GM12878 (cell line): ENCODE measurements at regions not wholly inside any gene's neighbourhood (a gene's known extent, or its start where the extent isn't known, plus 50 kb on each side); places are given as distances from the start of the nearest gene placed in this dataset.

Source experiments
- ATAC-seq: fragments of 200-7000 bp; cut with Tn5 transposase; 3 replicates; pipeline ENCODE4 v1.9.1; 2020; ENCODE audit warnings: mild to moderate bottlenecking, moderate library complexity
- BruUV-seq: library from RNA; stranded (reverse); fragments of 400-500 nt; replicated peaks from 2 replicates; lab custom pipeline; 2021; lab: Mats Ljungman, UMichigan
- CTCF ChIA-PET: fragments of 300-600 bp; sonication (Branson Sonifier 250); formaldehyde crosslinking; extraction: SDS; loops from one replicate; lab custom pipeline; 2021; ENCODE audit warnings: inconsistent platforms; lab: Yijun Ruan, JAX
- POLR2A ChIA-PET: fragments of 350-600 bp; formaldehyde crosslinking; extraction: SDS; loops from one replicate; lab custom pipeline; 2021; ENCODE audit warnings: inconsistent platforms; lab: Charles Lee
- RAD21 ChIA-PET: fragments of 300-600 bp; sonication (Branson Sonifier 250); formaldehyde crosslinking; loops from one replicate; lab custom pipeline; 2023; ENCODE audit warnings: antibody characterized with exemption; ENCODE audit not compliant: unreplicated experiment; lab: Charles Lee
- SMC1A ChIA-PET: fragments of 300-600 bp; sonication (Branson Sonifier 250); formaldehyde crosslinking; loops from one replicate; lab custom pipeline; 2023; ENCODE audit not compliant: unreplicated experiment, uncharacterized antibody; lab: Charles Lee
- DNase-seq: peaks from one replicate; pipeline ENCODE4 v3.0.0-alpha.2; 2011; ENCODE audit warnings: low read depth, low spot score
- FAIRE-seq: peaks from 3 replicates; lab custom pipeline; 2011; peaks lifted over from hg19 to GRCh38; lab: Jason Lieb, UNC
- H2AFZ ChIP-seq: 2 replicates; pipeline ENCODE4 v1.6.0; 2011; ENCODE audit warnings: low read depth, low read length, control low read depth; ENCODE audit not compliant: control insufficient read depth
- H3K27ac ChIP-seq: 2 replicates; pipeline ENCODE4 v1.5.1; 2011; ENCODE audit warnings: control low read depth; ENCODE audit not compliant: control insufficient read depth, insufficient read depth
- H3K27me3 ChIP-seq, 2 experiments: replicated peaks in 1 of 2; 2 replicates each; pipeline versions ENCODE4 v1.6.0 to v1.6.1; 2011; ENCODE audit warnings: low read length in 1 of 2; ENCODE audit not compliant: control insufficient read depth in 2 of 2, insufficient read depth in 2 of 2
- H3K36me3 ChIP-seq, 2 experiments: 2 replicates each; pipeline ENCODE4 v1.5.1; 2011; ENCODE audit warnings: low read length in 1 of 2; ENCODE audit not compliant: control insufficient read depth in 2 of 2, insufficient read depth in 2 of 2
- H3K4me1 ChIP-seq: 2 replicates; pipeline ENCODE4 v1.6.1; 2011; ENCODE audit warnings: mild to moderate bottlenecking, low read length, moderate library complexity, mixed read lengths; ENCODE audit not compliant: control insufficient read depth, insufficient read depth
- H3K4me2 ChIP-seq: 2 replicates; pipeline ENCODE4 v1.6.0; 2011; ENCODE audit warnings: control low read depth; ENCODE audit not compliant: control insufficient read depth, insufficient read depth
- H3K4me3 ChIP-seq: fragments of 200-600 bp; sonication (generic); 2 replicates; pipeline ENCODE4 v1.5.1; 2016
- H3K79me2 ChIP-seq: 2 replicates; pipeline ENCODE4 v1.6.0; 2011; ENCODE audit warnings: low read length; ENCODE audit not compliant: control insufficient read depth, insufficient read depth
- H3K9ac ChIP-seq: 2 replicates; pipeline ENCODE4 v1.8.0; 2011; ENCODE audit warnings: low read length, control low read depth, mixed read lengths; ENCODE audit not compliant: control insufficient read depth, insufficient read depth
- H3K9me3 ChIP-seq: replicated peaks from 3 replicates; pipeline ENCODE4 v1.5.1; 2011; ENCODE audit warnings: mild to moderate bottlenecking, low read length; ENCODE audit not compliant: control insufficient read depth, insufficient read depth
- H4K20me1 ChIP-seq: 2 replicates; pipeline ENCODE4 v1.6.0; 2011; ENCODE audit not compliant: control insufficient read depth, insufficient read depth
- CBFB ChIP-seq: IDR thresholded peaks from 2 replicates; pipeline ENCODE4 v1.6.1; 2016; ENCODE audit warnings: antibody characterized with exemption, low read depth
- GABPA ChIP-seq: IDR thresholded peaks from 2 replicates; pipeline ENCODE4 v1.6.1; 2014; ENCODE audit warnings: antibody characterized with exemption, low read depth, mild to moderate bottlenecking, inconsistent platforms
- MTA2 ChIP-seq: fragments of 450-650 bp; IDR thresholded peaks from 2 replicates; pipeline ENCODE4 v1.6.1; 2016; ENCODE audit warnings: low read depth, mild to moderate bottlenecking, moderate library complexity
- MYB ChIP-seq: fragments of 150-350 bp; IDR thresholded peaks from 2 replicates; pipeline ENCODE4 v1.6.1; 2014; ENCODE audit warnings: mild to moderate bottlenecking, low read depth, low read length, borderline replicate concordance
- PAX5 ChIP-seq: IDR thresholded peaks from 2 replicates; pipeline ENCODE4 v1.6.1; 2011; ENCODE audit warnings: low read depth, low read length, borderline replicate concordance
- POU2F2 ChIP-seq: IDR thresholded peaks from 3 replicates; pipeline ENCODE4 v1.6.1; 2011; ENCODE audit warnings: low read depth, mild to moderate bottlenecking, low read length, borderline replicate concordance
- RAD21 ChIP-seq: IDR thresholded peaks from 2 replicates; pipeline ENCODE4 v1.6.1; 2011; ENCODE audit warnings: mild to moderate bottlenecking, low read depth, low read length, moderate library complexity; ENCODE audit not compliant: insufficient read depth
- RAD51 ChIP-seq: fragments of 450-650 bp; IDR thresholded peaks from 2 replicates; pipeline ENCODE4 v1.6.1; 2016; ENCODE audit warnings: moderate library complexity, mild to moderate bottlenecking, inconsistent platforms
- TAF1 ChIP-seq: IDR thresholded peaks from 2 replicates; pipeline ENCODE4 v1.6.1; 2011; ENCODE audit warnings: mild to moderate bottlenecking, low read depth, low read length, borderline replicate concordance
- ZNF207 ChIP-seq: fragments of 450-650 bp; IDR thresholded peaks from 2 replicates; pipeline ENCODE4 v1.6.1; 2014; ENCODE audit warnings: antibody characterized with exemption, mild to moderate bottlenecking, borderline replicate concordance
- WGBS: methylation state at CpG from one replicate; pipeline ENCODE4 v1.1.6; 2016; ENCODE audit warnings: low lambda C conversion rate; ENCODE audit not compliant: insufficient replicate concordance, insufficient coverage; ENCODE audit errors: missing lambda C conversion rate; 5-methylcytosine and 5-hydroxymethylcytosine counted together
- in situ Hi-C: fragments of 300-500 bp; cut with MboI; formaldehyde crosslinking; loops from 9 replicates; pipeline ENCODE4 v1.14.3; 2018; ENCODE audit warnings: mixed read lengths
- intact Hi-C: fragments of 100-400 bp; cut with micrococcal nuclease; formaldehyde crosslinking; loops from one replicate; pipeline ENCODE4 v1.14.2; 2022; ENCODE audit not compliant: unreplicated experiment
- TF ChIP-seq, protein P1 (sequence below): fragments of 450-650 bp; formaldehyde crosslinking; IDR thresholded peaks from 2 replicates; pipeline ENCODE4 v1.4.0; 2020; ENCODE audit warnings: mild to moderate bottlenecking, moderate library complexity
- TF ChIP-seq, protein P2 (sequence below): fragments of 450-650 bp; IDR thresholded peaks from 2 replicates; pipeline ENCODE4 v1.6.1; 2017; ENCODE audit warnings: mild to moderate bottlenecking
- TF ChIP-seq, protein P3 (sequence below): fragments of 150-350 bp; IDR thresholded peaks from 2 replicates; pipeline ENCODE4 v1.6.1; 2014; ENCODE audit warnings: mild to moderate bottlenecking, low read depth, low read length

DNA sequence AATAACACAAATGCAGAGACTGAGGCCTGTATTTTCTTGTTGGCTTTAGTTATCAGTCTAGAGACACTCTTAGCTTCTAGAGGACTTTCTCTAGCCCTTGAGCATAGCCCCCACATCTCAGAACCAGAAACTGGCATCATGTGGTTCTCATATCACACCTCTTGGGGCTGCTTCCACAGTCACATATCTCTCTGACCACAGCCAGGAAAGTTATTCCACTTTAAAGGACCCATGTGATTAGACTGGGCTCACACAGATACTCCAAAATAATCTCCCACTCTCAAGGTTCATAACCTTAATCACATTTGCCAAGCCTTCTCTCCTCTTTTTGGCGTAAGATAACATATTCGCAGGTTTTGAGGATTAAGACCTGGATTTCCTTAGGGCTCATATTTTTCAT, 846.9 kb upstream of the MIR17HG start (continued):
- TF ChIP-seq, protein P1, sequence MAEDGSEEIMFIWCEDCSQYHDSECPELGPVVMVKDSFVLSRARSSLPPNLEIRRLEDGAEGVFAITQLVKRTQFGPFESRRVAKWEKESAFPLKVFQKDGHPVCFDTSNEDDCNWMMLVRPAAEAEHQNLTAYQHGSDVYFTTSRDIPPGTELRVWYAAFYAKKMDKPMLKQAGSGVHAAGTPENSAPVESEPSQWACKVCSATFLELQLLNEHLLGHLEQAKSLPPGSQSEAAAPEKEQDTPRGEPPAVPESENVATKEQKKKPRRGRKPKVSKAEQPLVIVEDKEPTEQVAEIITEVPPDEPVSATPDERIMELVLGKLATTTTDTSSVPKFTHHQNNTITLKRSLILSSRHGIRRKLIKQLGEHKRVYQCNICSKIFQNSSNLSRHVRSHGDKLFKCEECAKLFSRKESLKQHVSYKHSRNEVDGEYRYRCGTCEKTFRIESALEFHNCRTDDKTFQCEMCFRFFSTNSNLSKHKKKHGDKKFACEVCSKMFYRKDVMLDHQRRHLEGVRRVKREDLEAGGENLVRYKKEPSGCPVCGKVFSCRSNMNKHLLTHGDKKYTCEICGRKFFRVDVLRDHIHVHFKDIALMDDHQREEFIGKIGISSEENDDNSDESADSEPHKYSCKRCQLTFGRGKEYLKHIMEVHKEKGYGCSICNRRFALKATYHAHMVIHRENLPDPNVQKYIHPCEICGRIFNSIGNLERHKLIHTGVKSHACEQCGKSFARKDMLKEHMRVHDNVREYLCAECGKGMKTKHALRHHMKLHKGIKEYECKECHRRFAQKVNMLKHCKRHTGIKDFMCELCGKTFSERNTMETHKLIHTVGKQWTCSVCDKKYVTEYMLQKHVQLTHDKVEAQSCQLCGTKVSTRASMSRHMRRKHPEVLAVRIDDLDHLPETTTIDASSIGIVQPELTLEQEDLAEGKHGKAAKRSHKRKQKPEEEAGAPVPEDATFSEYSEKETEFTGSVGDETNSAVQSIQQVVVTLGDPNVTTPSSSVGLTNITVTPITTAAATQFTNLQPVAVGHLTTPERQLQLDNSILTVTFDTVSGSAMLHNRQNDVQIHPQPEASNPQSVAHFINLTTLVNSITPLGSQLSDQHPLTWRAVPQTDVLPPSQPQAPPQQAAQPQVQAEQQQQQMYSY (CRISPR knock-in tag) = no peak
- TF ChIP-seq MYB = no peak
- no peak for TF ChIP-seq POU2F2

DNA sequence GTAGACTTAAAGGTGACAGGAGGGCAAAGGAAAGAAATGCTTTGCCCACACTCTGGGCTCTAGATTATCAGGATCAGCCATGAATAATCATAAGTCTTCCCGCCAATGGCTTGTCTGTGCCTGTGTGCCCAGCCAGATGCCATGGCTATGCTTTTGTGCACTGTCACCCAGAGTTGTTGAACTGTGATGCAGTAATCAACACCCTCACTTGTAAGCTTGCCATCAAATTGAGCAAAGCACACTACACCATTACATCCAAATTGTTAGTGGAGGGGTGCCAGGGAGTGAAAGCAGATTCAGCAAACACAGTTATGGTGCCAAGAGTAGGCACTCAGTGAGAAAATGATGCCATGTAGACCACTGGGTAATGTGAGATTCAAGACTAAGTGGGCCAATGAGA, 845.3 kb upstream of the MIR17HG start:
- ChIA-PET RAD21 (no interaction called here), POLR2A (no interaction called here), SMC1A (no interaction called here), CTCF (interaction anchor here (0.6 to 1.0 kb wide), 2 partner anchors 17 to 398 kb away, joined by 3 read pairs; no protein-coding TSS in a partner anchor)
- Histone ChIP-seq H3K4me1 (no peaks in the 10 kb centered on the region), H4K20me1 (no peaks in the 10 kb centered on the region), H3K27ac (no peak overlapping the region), H3K79me2 (no peaks in the 10 kb centered on the region), H3K4me2 (no peak overlapping the region), H3K9me3 (no peaks in the 10 kb centered on the region), H2AFZ (no peak overlapping the region), H3K27me3 (no peaks in the 10 kb centered on the region), H3K36me3 (no peaks in the 10 kb centered on the region), H3K9ac (no peak overlapping the region), H3K4me3 (no peak overlapping the region)
- no TSS peak for BruUV-seq
- ATAC-seq (no peak), DNase-seq (no peak), FAIRE-seq (no peak)
- WGBS = 36% methylated on average over 1 of the region's 1 CpG
- in situ Hi-C loops (no loop called here), intact Hi-C loops (no loop called here)
- TF ChIP-seq MTA2 = no peak
- no peak for TF ChIP-seq MYB
- no peak for TF ChIP-seq RAD21
- no peak for TF ChIP-seq GABPA
- no peak for TF ChIP-seq ZNF207
- TF ChIP-seq CBFB = no peak
- TF ChIP-seq RAD51 = no peak
- TF ChIP-seq, protein P2, sequence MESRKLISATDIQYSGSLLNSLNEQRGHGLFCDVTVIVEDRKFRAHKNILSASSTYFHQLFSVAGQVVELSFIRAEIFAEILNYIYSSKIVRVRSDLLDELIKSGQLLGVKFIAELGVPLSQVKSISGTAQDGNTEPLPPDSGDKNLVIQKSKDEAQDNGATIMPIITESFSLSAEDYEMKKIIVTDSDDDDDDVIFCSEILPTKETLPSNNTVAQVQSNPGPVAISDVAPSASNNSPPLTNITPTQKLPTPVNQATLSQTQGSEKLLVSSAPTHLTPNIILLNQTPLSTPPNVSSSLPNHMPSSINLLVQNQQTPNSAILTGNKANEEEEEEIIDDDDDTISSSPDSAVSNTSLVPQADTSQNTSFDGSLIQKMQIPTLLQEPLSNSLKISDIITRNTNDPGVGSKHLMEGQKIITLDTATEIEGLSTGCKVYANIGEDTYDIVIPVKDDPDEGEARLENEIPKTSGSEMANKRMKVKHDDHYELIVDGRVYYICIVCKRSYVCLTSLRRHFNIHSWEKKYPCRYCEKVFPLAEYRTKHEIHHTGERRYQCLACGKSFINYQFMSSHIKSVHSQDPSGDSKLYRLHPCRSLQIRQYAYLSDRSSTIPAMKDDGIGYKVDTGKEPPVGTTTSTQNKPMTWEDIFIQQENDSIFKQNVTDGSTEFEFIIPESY = no peak
- TF ChIP-seq TAF1 = no peak
- TF ChIP-seq PAX5 = no peak
- TF ChIP-seq, protein P3, sequence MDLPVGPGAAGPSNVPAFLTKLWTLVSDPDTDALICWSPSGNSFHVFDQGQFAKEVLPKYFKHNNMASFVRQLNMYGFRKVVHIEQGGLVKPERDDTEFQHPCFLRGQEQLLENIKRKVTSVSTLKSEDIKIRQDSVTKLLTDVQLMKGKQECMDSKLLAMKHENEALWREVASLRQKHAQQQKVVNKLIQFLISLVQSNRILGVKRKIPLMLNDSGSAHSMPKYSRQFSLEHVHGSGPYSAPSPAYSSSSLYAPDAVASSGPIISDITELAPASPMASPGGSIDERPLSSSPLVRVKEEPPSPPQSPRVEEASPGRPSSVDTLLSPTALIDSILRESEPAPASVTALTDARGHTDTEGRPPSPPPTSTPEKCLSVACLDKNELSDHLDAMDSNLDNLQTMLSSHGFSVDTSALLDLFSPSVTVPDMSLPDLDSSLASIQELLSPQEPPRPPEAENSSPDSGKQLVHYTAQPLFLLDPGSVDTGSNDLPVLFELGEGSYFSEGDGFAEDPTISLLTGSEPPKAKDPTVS = no peak
